ENCODE measurements at regions not wholly inside any gene's neighbourhood (a gene's known extent, or its start where the extent isn't known, plus 50 kb on each side); places are given as distances from the start of the nearest gene placed in this dataset.
"Not testable (repeated sequence)": the region's sequence is repeated elsewhere in the genome, so short reads cannot be mapped to it uniquely, and the experiment has no call there.

DNA sequence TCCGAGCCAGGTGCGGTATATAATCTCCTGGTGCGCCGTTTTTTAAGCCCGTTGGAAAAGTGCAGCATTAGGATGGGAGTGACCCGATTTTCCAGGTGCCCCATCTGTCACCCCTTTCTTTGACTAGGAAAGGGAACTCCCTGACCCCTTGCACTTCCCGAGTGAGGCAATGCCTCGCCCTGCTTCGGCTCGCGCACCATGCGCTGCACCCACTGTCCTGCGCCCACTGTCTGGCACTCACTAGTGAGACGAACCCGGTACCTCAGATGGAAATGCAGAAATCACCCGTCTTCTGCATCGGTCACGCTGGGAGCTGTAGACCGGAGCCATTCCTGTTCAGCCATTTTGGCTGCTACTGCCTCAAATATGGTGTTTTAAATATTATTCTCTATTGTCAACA, 198.0 kb downstream of the MEIS1 start:
- H3K4me2 ChIP-seq (ENCODE audit: low read length); H3K36me3 ChIP-seq (ENCODE audit: control insufficient read depth, insufficient read depth, low read length); H3K79me2 ChIP-seq; H3K9me3 ChIP-seq (ENCODE audit: control insufficient read depth, low read length); H3K27ac ChIP-seq; H2AFZ ChIP-seq; H3K9ac ChIP-seq; H3K4me3 ChIP-seq (ENCODE audit: low read depth, low read length); H3K27me3 ChIP-seq (ENCODE audit: control insufficient read depth, insufficient read depth, low read length); H3K4me1 ChIP-seq: not testable (repeated sequence)

- Histone ChIP-seq H3K4me1 (no peaks in the 10 kb centered on the region), H3K9me3 (ENCODE audit: control insufficient read depth, low read length) (no peaks in the 10 kb centered on the region), H3K36me3 (ENCODE audit: control insufficient read depth, insufficient read depth, low read length) (no peaks in the 10 kb centered on the region), H3K9ac (no peak overlapping the region), H3K27ac (no peak overlapping the region), H3K79me2 (no peaks in the 10 kb centered on the region), H3K4me2 (ENCODE audit: low read length) (no peak overlapping the region), H3K27me3 (ENCODE audit: control insufficient read depth, insufficient read depth, low read length) (no peaks in the 10 kb centered on the region), H3K4me3 (ENCODE audit: low read depth, low read length) (no peak overlapping the region), H2AFZ (no peak overlapping the region)
- no peak for TF ChIP-seq CTCF (IDR thresholded peaks at IDR 0.05)
Measured at GRCh38 chr2:66633631-66634030, 198.7 kb downstream of the MEIS1 start.

DNA sequence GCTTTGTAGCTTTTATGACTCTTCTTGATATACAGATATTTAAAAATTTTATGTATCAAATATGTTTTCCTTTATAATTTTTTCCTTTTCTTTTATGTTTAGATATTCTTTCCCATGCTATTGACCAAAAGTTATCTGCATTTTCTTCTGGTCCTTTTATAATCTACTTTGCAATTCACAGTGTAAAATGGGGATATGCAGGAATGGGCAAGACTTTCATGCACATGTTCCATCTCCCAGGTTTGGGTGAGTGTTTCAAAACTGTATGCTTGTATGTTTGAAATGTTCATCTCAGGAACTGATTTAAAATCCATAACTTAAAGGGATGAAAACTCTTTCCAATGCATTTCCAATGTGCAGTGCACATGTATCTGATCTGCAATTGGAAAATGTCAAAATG, 199.9 kb downstream of the MEIS1 start:
- H3K36me3 ChIP-seq (ENCODE audit: control insufficient read depth, insufficient read depth, low read length), result no peaks in the 10 kb centered on the region
- no peaks in the 10 kb centered on the region for H3K79me2 ChIP-seq
- H3K4me2 ChIP-seq (ENCODE audit: low read length), result no peak overlapping the region
- H3K4me1 ChIP-seq, result no peaks in the 10 kb centered on the region
- H3K4me3 ChIP-seq (ENCODE audit: low read depth, low read length), result no peak overlapping the region
- H3K9ac ChIP-seq, result no peak overlapping the region
- H3K9me3 ChIP-seq (ENCODE audit: control insufficient read depth, low read length), result no peaks in the 10 kb centered on the region
- no peak for TF ChIP-seq CTCF (IDR thresholded peaks at IDR 0.05)
- H3K27me3 ChIP-seq (ENCODE audit: control insufficient read depth, insufficient read depth, low read length), result no peaks in the 10 kb centered on the region
- no peak overlapping the region for H2AFZ ChIP-seq
- H3K27ac ChIP-seq, result no peak overlapping the region

- no peaks in the 10 kb centered on the region for H3K4me1 ChIP-seq
- no peak overlapping the region for H3K27ac ChIP-seq
- no peak overlapping the region for H3K4me3 ChIP-seq (ENCODE audit: low read depth, low read length)
- H3K4me2 ChIP-seq (ENCODE audit: low read length), result no peak overlapping the region
- H2AFZ ChIP-seq, result no peak overlapping the region
- TF ChIP-seq CTCF (IDR thresholded peaks at IDR 0.05), result no peak
- no peaks in the 10 kb centered on the region for H3K9me3 ChIP-seq (ENCODE audit: control insufficient read depth, low read length)
- no peak overlapping the region for H3K9ac ChIP-seq
- H3K36me3 ChIP-seq (ENCODE audit: control insufficient read depth, insufficient read depth, low read length), result no peaks in the 10 kb centered on the region
- no peaks in the 10 kb centered on the region for H3K79me2 ChIP-seq
- H3K27me3 ChIP-seq (ENCODE audit: control insufficient read depth, insufficient read depth, low read length), result no peaks in the 10 kb centered on the region
Measured at GRCh38 chr2:66641685-66642084, 206.8 kb downstream of the MEIS1 start.

DNA sequence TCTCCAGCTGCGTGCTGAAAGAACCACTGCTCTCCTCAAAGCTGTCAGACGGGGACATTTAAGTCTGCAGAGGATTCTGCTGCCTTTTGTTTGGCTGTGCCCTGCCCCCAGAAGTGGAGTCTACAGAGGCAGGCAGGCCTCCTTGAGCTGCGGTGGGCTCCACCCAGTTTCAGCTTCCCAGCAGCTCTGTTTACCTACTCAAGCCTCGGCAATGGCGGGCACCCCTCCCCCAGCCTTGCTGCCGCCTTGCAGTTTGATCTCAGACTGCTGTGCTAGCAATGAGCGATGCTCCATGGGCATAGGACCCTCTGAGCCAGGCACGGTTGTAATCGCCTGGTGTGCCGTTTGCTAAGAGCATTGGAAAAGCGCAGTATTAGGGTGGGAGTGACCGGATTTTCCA, 213.2 kb downstream of the MEIS1 start:
- not testable (repeated sequence) for H3K79me2 ChIP-seq; H3K9ac ChIP-seq; H3K4me3 ChIP-seq (ENCODE audit: low read depth, low read length)

DNA sequence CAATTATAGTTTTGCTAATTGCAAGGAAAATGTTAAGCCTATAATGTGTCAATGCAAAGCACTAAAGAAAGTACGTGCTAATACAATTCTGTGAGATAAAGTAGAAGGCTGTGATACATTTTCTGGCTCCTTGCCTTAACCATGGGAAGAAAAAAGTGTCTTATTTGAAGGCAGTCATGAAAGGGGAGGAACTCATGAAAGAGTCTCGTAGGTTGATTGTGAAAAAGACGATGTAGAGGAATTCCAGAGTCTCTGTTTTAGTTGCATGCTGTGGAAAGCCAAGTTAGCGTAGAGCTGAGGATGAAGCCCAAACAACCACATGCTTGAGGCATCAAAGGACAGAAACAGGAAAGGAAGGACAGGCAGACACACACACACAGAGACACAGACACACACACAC, 214.1 kb downstream of the MEIS1 start:
- H3K9me3 ChIP-seq (ENCODE audit: control insufficient read depth, low read length), result no peaks in the 10 kb centered on the region
- H2AFZ ChIP-seq, result no peak overlapping the region
- no peak overlapping the region for H3K4me2 ChIP-seq (ENCODE audit: low read length)
- no peak overlapping the region for H3K9ac ChIP-seq
- H3K4me3 ChIP-seq (ENCODE audit: low read depth, low read length), result no peak overlapping the region
- no peak overlapping the region for H3K27ac ChIP-seq
- H3K4me1 ChIP-seq, result no peaks in the 10 kb centered on the region
- H3K79me2 ChIP-seq, result no peaks in the 10 kb centered on the region
- no peaks in the 10 kb centered on the region for H3K36me3 ChIP-seq (ENCODE audit: control insufficient read depth, insufficient read depth, low read length)
- TF ChIP-seq CTCF (IDR thresholded peaks at IDR 0.05), result no peak
- H3K27me3 ChIP-seq (ENCODE audit: control insufficient read depth, insufficient read depth, low read length), result no peaks in the 10 kb centered on the region

More for the DNA sequence above, 213.2 kb downstream of the MEIS1 start:
- not testable (repeated sequence) for H3K9me3 ChIP-seq (ENCODE audit: control insufficient read depth, low read length); H3K4me2 ChIP-seq (ENCODE audit: low read length); H3K4me1 ChIP-seq; H3K36me3 ChIP-seq (ENCODE audit: control insufficient read depth, insufficient read depth, low read length); H3K27ac ChIP-seq; H3K27me3 ChIP-seq (ENCODE audit: control insufficient read depth, insufficient read depth, low read length); H2AFZ ChIP-seq
